GM23338 (cell line): ENCODE measurements at regions not wholly inside any gene's neighbourhood (a gene's known extent, or its start where the extent isn't known, plus 50 kb on each side); places are given as distances from the start of the nearest gene placed in this dataset.

Experiments used
- ATAC-seq: fragments of 200-7000 bp; cut with Tn5 transposase; 3 replicates; pipeline ENCODE4 v1.9.1; 2020
- DNase-seq: peaks from one replicate; pipeline ENCODE4 v3.0.0-alpha.2; 2015; ENCODE audit warnings: low spot score
- H2AFZ ChIP-seq: fragments of 200-600 bp; sonication (generic); 2 replicates; pipeline ENCODE4 v1.8.0; 2016; ENCODE audit warnings: antibody characterized with exemption, mild to moderate bottlenecking, moderate library complexity
- H3F3A ChIP-seq: fragments of 200-600 bp; sonication (generic); replicated peaks from 2 replicates; pipeline ENCODE4 v1.8.0; 2017; ENCODE audit warnings: antibody characterized with exemption, mixed run types, low read depth
- H3K27ac ChIP-seq: fragments of 200-600 bp; sonication (generic); 2 replicates; pipeline ENCODE4 v1.6.1; 2016; ENCODE audit warnings: low read depth
- H3K27me3 ChIP-seq: fragments of 200-600 bp; sonication (generic); 2 replicates; pipeline ENCODE4 v1.8.0; 2016; ENCODE audit warnings: mild to moderate bottlenecking, mixed run types, moderate library complexity; ENCODE audit not compliant: insufficient read depth
- H3K36me3 ChIP-seq: fragments of 200-600 bp; sonication (generic); 2 replicates; pipeline ENCODE4 v1.8.0; 2016; ENCODE audit warnings: mild to moderate bottlenecking; ENCODE audit not compliant: insufficient read depth
- H3K4me1 ChIP-seq: fragments of 200-600 bp; sonication (generic); 2 replicates; pipeline ENCODE4 v1.8.0; 2016; ENCODE audit warnings: mild to moderate bottlenecking, moderate library complexity; ENCODE audit not compliant: insufficient read depth
- H3K4me2 ChIP-seq: fragments of 200-600 bp; sonication (generic); 2 replicates; pipeline ENCODE4 v1.7.1; 2017; ENCODE audit warnings: mixed run types
- H3K4me3 ChIP-seq: fragments of 200-600 bp; sonication (generic); 2 replicates; pipeline ENCODE4 v1.6.1; 2016; ENCODE audit warnings: mixed run types
- H3K79me2 ChIP-seq: fragments of 200-600 bp; sonication (generic); replicated peaks from 2 replicates; pipeline ENCODE4 v1.8.0; 2017; ENCODE audit warnings: mild to moderate bottlenecking; ENCODE audit not compliant: insufficient read depth
- H3K9me2 ChIP-seq: fragments of 200-600 bp; sonication (generic); 2 replicates; pipeline ENCODE4 v1.8.0; 2017; ENCODE audit not compliant: insufficient read depth
- H4K20me1 ChIP-seq: fragments of 200-600 bp; sonication (generic); replicated peaks from 2 replicates; pipeline ENCODE4 v1.8.0; 2017; ENCODE audit warnings: mild to moderate bottlenecking; ENCODE audit not compliant: insufficient read depth
- H3K27ac Mint-ChIP-seq: 2 replicates; pipeline ENCODE4 v1.8.0; 2020; ENCODE audit warnings: inconsistent platforms, mild to moderate bottlenecking, moderate library complexity, mixed read lengths
- H3K27me3 Mint-ChIP-seq: 3 replicates; pipeline ENCODE4 v1.8.0; 2022; ENCODE audit warnings: low read depth, mild to moderate bottlenecking, moderate library complexity, mixed read lengths, inconsistent platforms; ENCODE audit not compliant: insufficient read depth, poor library complexity
- H3K36me3 Mint-ChIP-seq: 3 replicates; pipeline ENCODE4 v1.8.0; 2021; ENCODE audit warnings: low read depth, mild to moderate bottlenecking, inconsistent platforms, moderate library complexity, mixed read lengths
- H3K4me1 Mint-ChIP-seq: 3 replicates; pipeline ENCODE4 v1.8.0; 2020; ENCODE audit warnings: mild to moderate bottlenecking, inconsistent platforms, mixed read lengths
- H3K4me3 Mint-ChIP-seq: 3 replicates; pipeline ENCODE4 v1.8.0; 2021; ENCODE audit warnings: moderate library complexity, mild to moderate bottlenecking, inconsistent platforms, mixed read lengths
- H3K9me3 Mint-ChIP-seq: 3 replicates; pipeline ENCODE4 v1.8.0; 2020; ENCODE audit warnings: moderate library complexity, mild to moderate bottlenecking, inconsistent platforms, mixed read lengths
- CTCF ChIP-seq, 2 experiments: fragments of 200-600 bp in 1 of 2; sonication (generic) in 1 of 2; conservative IDR thresholded peaks; 2 replicates each; pipeline versions ENCODE4 v1.5.1 to v1.6.1; 2016 to 2017; ENCODE audit warnings: antibody characterized with exemption in 2 of 2, low read depth in 2 of 2, mild to moderate bottlenecking in 2 of 2, moderate library complexity in 1 of 2
- EZH2 ChIP-seq: fragments of 200-600 bp; sonication (generic); IDR thresholded peaks from one replicate; pipeline ENCODE4 v1.8.0; 2017; ENCODE audit warnings: antibody characterized with exemption, mild to moderate bottlenecking, low read depth; ENCODE audit not compliant: unreplicated experiment
- EZH2phosphoT487 ChIP-seq: fragments of 200-600 bp; sonication (generic); IDR thresholded peaks from one replicate; pipeline ENCODE4 v1.8.1; 2018; ENCODE audit warnings: antibody characterized with exemption; ENCODE audit not compliant: unreplicated experiment
- JUNB ChIP-seq: IDR thresholded peaks from one replicate; pipeline ENCODE4 v1.6.1; 2016; ENCODE audit warnings: antibody characterized with exemption; ENCODE audit not compliant: unreplicated experiment
- POLR2AphosphoS5 ChIP-seq: IDR thresholded peaks from 2 replicates; pipeline ENCODE4 v1.6.1; 2016; ENCODE audit warnings: antibody characterized with exemption, low read depth
- ZNF114 ChIP-seq: fragments of 250-450 bp; sonication (Bioruptor Pico); IDR thresholded peaks from 2 replicates; pipeline ENCODE4 v1.5.0; 2020; ENCODE audit warnings: mild to moderate bottlenecking, moderate library complexity
- ZNF331 ChIP-seq: fragments of 250-450 bp; sonication (Bioruptor Pico); IDR thresholded peaks from 2 replicates; pipeline ENCODE4 v1.5.0; 2020; ENCODE audit warnings: low read depth, mild to moderate bottlenecking, moderate library complexity
- TF ChIP-seq, protein P1 (sequence below): IDR thresholded peaks from 2 replicates; pipeline ENCODE4 v1.6.1; 2016; ENCODE audit warnings: antibody characterized with exemption

DNA sequence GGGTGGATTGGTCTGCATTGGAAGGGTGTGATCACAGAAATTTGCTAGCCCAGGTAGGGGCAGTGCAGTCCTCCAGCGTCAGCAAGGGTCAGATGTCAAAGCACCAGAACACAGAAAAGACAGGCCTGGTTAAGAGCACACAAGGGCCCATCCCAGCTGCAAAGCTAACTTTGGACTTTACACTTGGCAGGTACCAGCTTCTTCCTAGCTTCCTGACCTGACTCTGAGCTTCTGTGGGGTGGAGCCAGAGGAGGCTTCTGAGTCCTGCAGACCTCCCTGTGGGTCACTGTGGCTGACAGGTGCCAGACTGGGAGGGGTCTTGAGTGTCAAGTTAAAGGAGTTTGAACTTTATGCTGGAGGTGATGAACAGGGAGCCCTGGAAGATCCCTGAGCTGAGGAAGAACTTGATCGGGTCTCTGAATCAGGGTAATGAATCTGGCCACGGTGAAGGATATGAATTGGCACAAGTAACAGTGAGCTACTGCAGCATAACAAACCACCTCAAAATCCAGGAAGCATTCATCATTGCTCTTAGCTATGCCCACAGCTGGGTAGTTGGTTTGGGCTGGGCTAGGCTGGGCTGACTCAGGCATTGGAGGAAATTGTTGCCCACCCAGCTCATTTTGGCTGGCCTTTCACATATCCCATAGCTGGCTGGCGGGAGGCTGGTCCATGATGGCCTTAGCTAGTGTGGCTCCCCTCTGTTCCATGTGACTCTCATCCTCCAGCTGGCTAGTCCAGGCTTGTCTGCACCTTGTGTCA is 63.4 kb downstream of the BARX1 start:
- Histone ChIP-seq H3K27me3 (no peaks in the 10 kb centered on the region), H3F3A (no peaks in the 10 kb centered on the region), H3K9me2 (no peaks in the 10 kb centered on the region), H3K79me2 (no peaks in the 10 kb centered on the region), H3K4me1 (no peaks in the 10 kb centered on the region), H2AFZ (no peak overlapping the region), H3K27ac (no peak overlapping the region), H3K4me3 (no peak overlapping the region), H3K36me3 (no peaks in the 10 kb centered on the region), H4K20me1 (no peaks in the 10 kb centered on the region), H3K4me2 (no peak overlapping the region)
- H3K4me3 Mint-ChIP-seq: no peak overlapping the region
- peaks cover 1% of the 10 kb centered on the region; the same call in 1 of the 3 replicates for H3K4me1 Mint-ChIP-seq
- no peak overlapping the region for H3K27ac Mint-ChIP-seq
- ATAC-seq (no peak), DNase-seq (no peak)
- peaks cover 28% of the 10 kb centered on the region for H3K9me3 Mint-ChIP-seq
- peaks cover 6% of the 10 kb centered on the region for H3K27me3 Mint-ChIP-seq
- H3K36me3 Mint-ChIP-seq: peaks cover 5% of the 10 kb centered on the region; the same call in 1 of the 3 replicates
- TF ChIP-seq CTCF (conservative IDR thresholded peaks at IDR 0.05; ENCODE audit: low read depth in 2 of 2) (no peak), EZH2phosphoT487 (no peak), EZH2 (no peak)

DNA sequence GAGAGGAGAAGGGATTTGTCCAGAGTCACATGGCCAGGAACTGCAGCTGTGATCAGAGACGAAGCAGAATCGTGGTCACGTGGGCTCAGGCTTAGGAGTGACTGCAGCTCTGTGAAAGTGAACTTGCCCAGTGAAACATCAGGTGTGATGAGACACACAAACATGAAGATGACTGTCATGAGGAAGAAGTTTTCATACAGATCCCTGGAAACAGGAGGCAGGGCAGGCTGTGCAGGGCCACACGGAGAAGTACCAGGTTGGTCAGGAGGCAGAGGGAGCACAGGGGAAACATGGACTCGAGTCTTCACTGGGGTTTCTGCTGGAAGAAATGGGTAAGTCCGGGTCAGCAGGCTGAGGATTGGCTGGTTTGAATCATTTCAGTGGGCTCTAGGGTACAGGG is 64.1 kb downstream of the BARX1 start:
- Mint-ChIP-seq H3K9me3 (peaks cover 28% of the 10 kb centered on the region), H3K36me3 (peaks cover 5% of the 10 kb centered on the region; the same call in 1 of the 3 replicates), H3K27ac (no peak overlapping the region), H3K4me1 (peaks cover 3% of the 10 kb centered on the region; the same call in 1 of the 3 replicates), H3K4me3 (no peak overlapping the region), H3K27me3 (peaks cover 6% of the 10 kb centered on the region)
- no peaks in the 10 kb centered on the region for H3K36me3 ChIP-seq
- H3F3A ChIP-seq: no peaks in the 10 kb centered on the region
- TF ChIP-seq ZNF114 (CRISPR knock-in tag): no peak
- TF ChIP-seq EZH2phosphoT487: no peak
- no peak for TF ChIP-seq CTCF (conservative IDR thresholded peaks at IDR 0.05; ENCODE audit: low read depth in 2 of 2)
- TF ChIP-seq POLR2AphosphoS5: no peak
- no peak for TF ChIP-seq ZNF331 (CRISPR knock-in tag)
- TF ChIP-seq, protein P1, sequence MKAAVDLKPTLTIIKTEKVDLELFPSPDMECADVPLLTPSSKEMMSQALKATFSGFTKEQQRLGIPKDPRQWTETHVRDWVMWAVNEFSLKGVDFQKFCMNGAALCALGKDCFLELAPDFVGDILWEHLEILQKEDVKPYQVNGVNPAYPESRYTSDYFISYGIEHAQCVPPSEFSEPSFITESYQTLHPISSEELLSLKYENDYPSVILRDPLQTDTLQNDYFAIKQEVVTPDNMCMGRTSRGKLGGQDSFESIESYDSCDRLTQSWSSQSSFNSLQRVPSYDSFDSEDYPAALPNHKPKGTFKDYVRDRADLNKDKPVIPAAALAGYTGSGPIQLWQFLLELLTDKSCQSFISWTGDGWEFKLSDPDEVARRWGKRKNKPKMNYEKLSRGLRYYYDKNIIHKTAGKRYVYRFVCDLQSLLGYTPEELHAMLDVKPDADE: no peak
- TF ChIP-seq JUNB: no peak
- no peak for DNase-seq
- H3K27ac ChIP-seq: no peak overlapping the region
- H3K4me2 ChIP-seq: no peak overlapping the region
- no peaks in the 10 kb centered on the region for H3K9me2 ChIP-seq
- H2AFZ ChIP-seq: no peak overlapping the region
- ATAC-seq: no peak
- no peaks in the 10 kb centered on the region for H3K4me1 ChIP-seq
- no peaks in the 10 kb centered on the region for H4K20me1 ChIP-seq
- H3K27me3 ChIP-seq: no peaks in the 10 kb centered on the region
- H3K4me3 ChIP-seq: no peak overlapping the region
- H3K79me2 ChIP-seq: no peaks in the 10 kb centered on the region
